ENCODE measurements at regions not wholly inside any gene's neighbourhood (a gene's known extent, or its start where the extent isn't known, plus 50 kb on each side); places are given as distances from the start of the nearest gene placed in this dataset.

DNA sequence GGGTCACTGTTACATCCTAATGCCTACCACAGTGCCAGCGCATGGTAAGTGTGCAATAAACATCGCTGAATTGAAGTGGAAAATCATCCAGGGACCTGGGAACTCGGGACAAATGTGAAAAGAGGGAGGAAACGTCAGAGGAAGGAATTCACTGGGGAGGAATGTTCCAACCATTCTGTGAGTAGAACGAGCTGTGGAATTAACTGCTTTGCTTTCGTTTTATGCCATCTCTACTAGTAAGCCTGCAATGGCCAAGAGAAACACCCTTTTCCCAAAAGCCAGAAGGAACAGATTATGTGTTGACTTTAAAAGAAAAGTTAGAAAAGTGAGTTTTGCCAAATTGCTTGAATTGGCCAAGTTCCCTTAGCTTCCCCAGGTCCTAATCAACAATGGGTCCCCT lies 1044.9 kb downstream of the TYW1 start:
- H3K4me3 ChIP-seq (ENCODE audit: low read depth, low read length): no peak overlapping the region
- no peaks in the 10 kb centered on the region for H3K27me3 ChIP-seq (ENCODE audit: control insufficient read depth, insufficient read depth, low read length)
- FAIRE-seq: no peak
- DNase-seq (ENCODE audit: low read depth): no peak
- TF ChIP-seq, protein P1, sequence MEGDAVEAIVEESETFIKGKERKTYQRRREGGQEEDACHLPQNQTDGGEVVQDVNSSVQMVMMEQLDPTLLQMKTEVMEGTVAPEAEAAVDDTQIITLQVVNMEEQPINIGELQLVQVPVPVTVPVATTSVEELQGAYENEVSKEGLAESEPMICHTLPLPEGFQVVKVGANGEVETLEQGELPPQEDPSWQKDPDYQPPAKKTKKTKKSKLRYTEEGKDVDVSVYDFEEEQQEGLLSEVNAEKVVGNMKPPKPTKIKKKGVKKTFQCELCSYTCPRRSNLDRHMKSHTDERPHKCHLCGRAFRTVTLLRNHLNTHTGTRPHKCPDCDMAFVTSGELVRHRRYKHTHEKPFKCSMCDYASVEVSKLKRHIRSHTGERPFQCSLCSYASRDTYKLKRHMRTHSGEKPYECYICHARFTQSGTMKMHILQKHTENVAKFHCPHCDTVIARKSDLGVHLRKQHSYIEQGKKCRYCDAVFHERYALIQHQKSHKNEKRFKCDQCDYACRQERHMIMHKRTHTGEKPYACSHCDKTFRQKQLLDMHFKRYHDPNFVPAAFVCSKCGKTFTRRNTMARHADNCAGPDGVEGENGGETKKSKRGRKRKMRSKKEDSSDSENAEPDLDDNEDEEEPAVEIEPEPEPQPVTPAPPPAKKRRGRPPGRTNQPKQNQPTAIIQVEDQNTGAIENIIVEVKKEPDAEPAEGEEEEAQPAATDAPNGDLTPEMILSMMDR (IDR thresholded peaks at IDR 0.05; ENCODE audit: insufficient read depth, low read length, severe bottlenecking): no peak
- H3K36me3 ChIP-seq (ENCODE audit: control insufficient read depth, insufficient read depth, low read length): no peaks in the 10 kb centered on the region

DNA sequence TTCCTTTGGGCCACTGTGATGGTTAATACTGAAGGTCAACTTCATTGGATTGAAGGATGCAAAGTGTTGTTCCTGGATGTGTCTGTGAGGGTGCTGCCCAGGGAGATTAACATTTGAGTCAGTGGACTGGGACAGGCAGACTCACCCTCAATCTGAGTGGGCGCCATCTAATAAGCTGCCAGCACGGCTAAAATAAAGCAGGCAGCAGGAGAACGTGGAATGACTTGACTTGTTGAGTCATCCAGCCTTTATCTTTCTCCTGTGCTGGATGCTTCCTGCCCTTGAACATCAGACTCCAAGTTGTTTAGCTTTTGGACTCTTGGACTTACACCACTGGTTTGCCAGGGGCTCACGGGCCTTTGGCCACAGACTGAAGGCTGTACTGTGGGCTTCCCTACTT lies 1046.9 kb downstream of the TYW1 start:
- TF ChIP-seq, protein P1 (IDR thresholded peaks at IDR 0.05; ENCODE audit: insufficient read depth, low read length, severe bottlenecking): no peak
- no peak overlapping the region for H3K4me3 ChIP-seq (ENCODE audit: low read depth, low read length)
- no peaks in the 10 kb centered on the region for H3K36me3 ChIP-seq (ENCODE audit: control insufficient read depth, insufficient read depth, low read length)
- H3K27me3 ChIP-seq (ENCODE audit: control insufficient read depth, insufficient read depth, low read length): no peaks in the 10 kb centered on the region
- no peak for FAIRE-seq
- no peak for DNase-seq (ENCODE audit: low read depth)

DNA sequence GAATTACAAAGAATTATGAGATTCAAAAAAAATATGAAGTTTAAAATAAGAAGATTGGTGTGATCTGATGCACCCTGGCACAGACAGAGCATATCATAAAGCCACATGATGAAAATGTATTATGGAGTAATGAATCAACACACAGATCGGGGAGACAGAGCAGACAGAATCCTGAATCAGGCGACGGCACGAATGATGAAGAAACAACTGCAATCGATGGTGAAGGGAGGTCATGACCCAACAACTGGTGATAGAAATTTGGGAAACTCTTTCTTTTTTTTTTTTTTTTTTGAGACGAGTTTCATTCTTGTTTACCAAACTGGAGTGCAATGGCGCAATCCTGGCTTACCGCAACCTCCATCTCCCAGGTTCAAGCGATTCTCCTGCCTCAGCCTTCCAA lies 1054.0 kb downstream of the TYW1 start:
- TF ChIP-seq, protein P1 (IDR thresholded peaks at IDR 0.05; ENCODE audit: insufficient read depth, low read length, severe bottlenecking): no peak

DNA sequence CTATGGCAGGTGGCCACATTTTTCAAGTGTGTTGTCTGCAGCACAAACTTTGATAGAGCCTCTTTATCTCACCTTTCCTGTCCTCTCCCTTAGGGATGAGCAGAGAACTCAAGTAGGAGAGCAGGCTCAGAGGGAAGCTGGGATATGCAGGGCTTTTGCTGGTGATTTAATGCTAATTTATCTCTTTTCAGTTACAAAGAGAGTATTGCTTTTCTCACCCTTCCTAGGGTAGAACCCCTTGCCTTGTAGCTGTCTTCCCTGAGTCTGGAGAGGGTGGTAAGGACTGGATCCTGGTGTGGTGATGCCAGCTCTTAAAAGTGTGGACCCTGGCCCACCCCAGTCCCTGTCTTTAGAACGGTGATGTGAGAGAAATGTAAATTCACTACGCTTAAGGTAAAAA lies 1061.4 kb downstream of the TYW1 start:
- TF ChIP-seq, protein P1 (IDR thresholded peaks at IDR 0.05; ENCODE audit: insufficient read depth, low read length, severe bottlenecking): no peak
- Histone ChIP-seq H3K27me3 (ENCODE audit: control insufficient read depth, insufficient read depth, low read length) (no peaks in the 10 kb centered on the region), H3K4me3 (ENCODE audit: low read depth, low read length) (no peak overlapping the region), H3K36me3 (ENCODE audit: control insufficient read depth, insufficient read depth, low read length) (no peaks in the 10 kb centered on the region)
- DNase-seq (ENCODE audit: low read depth) (no peak), FAIRE-seq (no peak)

More for the DNA sequence above, 1054.0 kb downstream of the TYW1 start:
- Histone ChIP-seq H3K4me3 (ENCODE audit: low read depth, low read length) (no peak overlapping the region), H3K27me3 (ENCODE audit: control insufficient read depth, insufficient read depth, low read length) (no peaks in the 10 kb centered on the region), H3K36me3 (ENCODE audit: control insufficient read depth, insufficient read depth, low read length) (no peaks in the 10 kb centered on the region)
- DNase-seq (ENCODE audit: low read depth) (no peak), FAIRE-seq (no peak)

DNA sequence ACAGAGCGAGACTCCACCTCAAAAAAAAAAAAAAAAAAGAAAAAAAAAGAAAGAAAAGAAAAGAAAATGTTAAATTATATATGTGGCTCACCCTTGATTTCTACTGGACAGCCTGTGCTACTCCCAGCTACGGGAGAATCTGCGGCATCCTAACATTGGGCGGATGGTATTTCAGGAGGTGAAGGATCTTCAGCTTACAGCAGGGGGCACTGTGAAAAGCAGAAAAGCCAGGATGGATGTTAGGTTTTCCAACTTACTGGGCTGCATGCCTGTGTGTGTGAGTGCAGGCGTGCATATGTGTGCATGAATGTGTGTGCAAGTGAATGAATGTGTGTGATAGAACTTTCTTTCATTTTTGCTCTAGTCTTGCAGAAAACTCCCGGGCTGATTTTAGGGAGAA lies 1066.5 kb downstream of the TYW1 start:
- no peaks in the 10 kb centered on the region for H3K36me3 ChIP-seq (ENCODE audit: control insufficient read depth, insufficient read depth, low read length)
- TF ChIP-seq, protein P1 (IDR thresholded peaks at IDR 0.05; ENCODE audit: insufficient read depth, low read length, severe bottlenecking): no peak
- H3K27me3 ChIP-seq (ENCODE audit: control insufficient read depth, insufficient read depth, low read length): no peaks in the 10 kb centered on the region
- DNase-seq (ENCODE audit: low read depth): no peak
- no peak overlapping the region for H3K4me3 ChIP-seq (ENCODE audit: low read depth, low read length)
- no peak for FAIRE-seq

DNA sequence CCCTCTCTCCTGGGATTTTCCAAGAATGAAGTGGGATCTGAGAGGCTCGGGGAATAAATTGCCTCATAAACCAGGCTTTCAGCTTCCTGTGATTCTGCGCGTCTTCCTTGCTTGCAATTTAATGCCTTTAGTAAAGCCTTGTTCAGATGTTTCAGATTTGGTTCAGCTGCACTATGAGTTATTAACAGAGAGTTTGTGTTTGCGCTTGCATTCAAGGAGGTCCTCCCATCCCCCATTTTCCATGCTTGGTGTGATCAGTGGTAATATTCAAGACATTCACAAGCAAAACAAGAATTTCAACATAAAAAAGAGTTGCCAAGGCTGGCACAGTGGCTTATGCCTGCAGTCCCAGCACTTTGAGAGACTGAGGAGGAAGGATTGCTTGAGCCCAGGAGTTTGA lies 1068.9 kb downstream of the TYW1 start:
- Histone ChIP-seq H3K36me3 (ENCODE audit: control insufficient read depth, insufficient read depth, low read length) (no peaks in the 10 kb centered on the region), H3K27me3 (ENCODE audit: control insufficient read depth, insufficient read depth, low read length) (no peaks in the 10 kb centered on the region), H3K4me3 (ENCODE audit: low read depth, low read length) (no peak overlapping the region)
- TF ChIP-seq, protein P1 (IDR thresholded peaks at IDR 0.05; ENCODE audit: insufficient read depth, low read length, severe bottlenecking): no peak
- FAIRE-seq: no peak
- DNase-seq (ENCODE audit: low read depth): no peak
